HG03571 (cell line): ENCODE measurements at regions not wholly inside any gene's neighbourhood (a gene's known extent, or its start where the extent isn't known, plus 50 kb on each side); places are given as distances from the start of the nearest gene placed in this dataset.

Source experiments
- ATAC-seq: cut with Tn5 transposase; IDR thresholded peaks from one replicate; pipeline ENCODE4 v1.9.1; 2021; ENCODE audit not compliant: unreplicated experiment

GRCh38 chr1:48164571-48164970 is 57.9 kb upstream of the SLC5A9 start:
- ATAC-seq, result no peak

GRCh38 chr1:48160486-48161132 is 61.9 kb upstream of the SLC5A9 start:
- ATAC-seq, result no peak

GRCh38 chr1:48139275-48139674 is 83.2 kb upstream of the SLC5A9 start:
- no peak for ATAC-seq

GRCh38 chr1:48127735-48128685 is 94.5 kb upstream of the SLC5A9 start:
- ATAC-seq, result no peak

- ATAC-seq, result no peak
Measured at GRCh38 chr1:48123647-48124046, 98.9 kb upstream of the SLC5A9 start.

GRCh38 chr1:48121955-48122354 is 100.6 kb upstream of the SLC5A9 start:
- ATAC-seq, result no peak

- no peak for ATAC-seq
Measured at GRCh38 chr1:48120621-48121020, 101.9 kb upstream of the SLC5A9 start.

- no peak for ATAC-seq
Measured at GRCh38 chr1:48115835-48116234, 106.7 kb upstream of the SLC5A9 start.

- ATAC-seq, result no peak
Measured at GRCh38 chr1:48114596-48115382, 107.7 kb upstream of the SLC5A9 start.

GRCh38 chr1:48109390-48110013 is 112.3 kb upstream of the TRABD2B start:
- ATAC-seq, result no peak

GRCh38 chr1:48107516-48107915 is 110.3 kb upstream of the TRABD2B start:
- ATAC-seq, result no peak

GRCh38 chr1:48106049-48106448 is 108.9 kb upstream of the TRABD2B start:
- no peak for ATAC-seq

GRCh38 chr1:48105165-48105564 is 108.0 kb upstream of the TRABD2B start:
- ATAC-seq, result no peak

- ATAC-seq, result no peak
Measured at GRCh38 chr1:48103495-48103894, 106.3 kb upstream of the TRABD2B start.

GRCh38 chr1:48102766-48103165 is 105.6 kb upstream of the TRABD2B start:
- ATAC-seq, result no peak

- ATAC-seq, result no peak
Measured at GRCh38 chr1:48099072-48099773, 102.0 kb upstream of the TRABD2B start.

- peak; percentile 96 for ATAC-seq
Measured at GRCh38 chr1:48093696-48094528, 96.7 kb upstream of the TRABD2B start.

GRCh38 chr1:48093147-48093546 is 96.0 kb upstream of the TRABD2B start:
- no peak for ATAC-seq

- ATAC-seq, result no peak
Measured at GRCh38 chr1:48092401-48092800, 95.2 kb upstream of the TRABD2B start.
